HG02678 (cell line): ENCODE measurements at regions not wholly inside any gene's neighbourhood (a gene's known extent, or its start where the extent isn't known, plus 50 kb on each side); places are given as distances from the start of the nearest gene placed in this dataset.

Experiments used
- ATAC-seq: cut with Tn5 transposase; IDR thresholded peaks from one replicate; pipeline ENCODE4 v1.9.1; 2021; ENCODE audit warnings: mild to moderate bottlenecking, moderate library complexity; ENCODE audit not compliant: unreplicated experiment

- ATAC-seq: no peak
Observed at GRCh38 chr1:94646786-94647555, 105.4 kb upstream of the F3 start.

DNA sequence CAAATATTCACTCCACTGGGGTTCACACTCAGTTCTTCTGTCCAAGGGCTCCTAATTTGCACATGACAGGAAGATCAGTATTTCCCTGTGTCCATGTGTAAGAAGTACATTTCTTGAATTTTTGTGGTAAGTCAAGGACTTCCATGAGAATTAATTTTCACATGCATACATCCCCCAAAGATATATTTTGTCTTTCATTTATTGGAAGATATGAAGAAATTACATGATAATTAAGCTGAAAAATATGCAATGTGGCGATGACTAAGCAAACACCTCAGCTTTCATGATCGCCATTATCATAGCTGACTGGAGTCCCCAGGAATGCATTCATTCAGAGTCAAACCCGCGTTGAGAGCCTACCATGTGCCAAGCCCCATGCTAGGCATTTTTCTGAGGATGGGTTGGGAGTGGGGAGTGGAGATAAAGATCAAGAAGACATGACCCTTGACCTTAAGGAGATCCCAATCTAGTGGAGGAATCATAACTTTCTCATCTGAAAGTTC, 104.6 kb upstream of the F3 start:
- ATAC-seq: no peak

GRCh38 chr1:94644352-94644751, 102.8 kb upstream of the F3 start:
- no peak for ATAC-seq

DNA sequence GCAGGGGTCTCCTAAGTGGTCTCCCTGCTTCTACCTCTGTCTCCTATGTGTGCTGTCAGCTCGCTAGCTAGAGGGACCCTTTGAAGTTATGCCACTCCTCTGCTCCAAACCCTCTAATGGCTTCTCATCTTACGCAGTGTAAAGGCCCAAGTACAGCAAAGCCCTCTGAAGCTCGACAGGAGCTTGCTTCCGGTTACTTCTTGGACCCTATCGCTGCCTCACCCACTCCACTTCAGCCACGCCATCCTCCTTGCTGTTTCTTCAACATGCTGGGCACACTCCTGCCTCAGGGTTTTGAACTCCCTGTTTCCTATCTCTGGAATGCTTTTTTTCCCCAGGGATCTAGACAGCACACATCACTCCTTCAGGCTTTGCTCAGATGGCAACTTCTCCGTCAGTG, 102.3 kb upstream of the F3 start:
- no peak for ATAC-seq

DNA sequence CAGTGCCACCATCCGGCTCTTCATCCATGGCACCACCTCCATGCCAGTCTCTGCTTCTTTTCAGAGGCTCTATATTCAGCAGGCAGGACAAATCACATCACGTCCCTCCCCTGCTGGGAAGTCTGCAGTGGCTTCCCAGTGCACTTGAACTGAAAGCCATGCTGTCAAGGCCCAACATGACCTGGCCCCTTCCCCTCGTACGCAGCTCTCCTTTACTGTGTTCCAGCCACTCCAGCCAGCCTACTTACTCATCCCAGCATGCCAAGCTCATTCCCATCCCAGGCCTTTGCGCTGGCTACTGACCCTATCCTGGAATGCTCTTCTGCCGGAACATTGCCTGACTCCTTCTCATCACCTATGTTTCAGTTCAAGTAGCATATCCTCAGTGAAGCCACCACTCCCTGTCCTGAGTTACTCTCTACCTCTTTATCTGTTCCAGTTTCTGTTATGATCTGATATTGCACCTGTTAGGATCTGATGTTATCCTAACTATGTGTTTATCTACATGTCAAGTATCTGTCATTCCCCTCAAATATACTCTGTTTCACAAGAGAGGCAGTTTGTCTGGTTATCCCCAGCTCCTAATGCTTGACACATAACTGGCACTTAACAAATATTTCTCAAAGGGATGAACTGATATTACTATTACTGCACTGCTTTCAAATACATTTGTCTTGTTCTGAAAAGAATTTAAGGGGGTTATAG, 101.2 kb upstream of the F3 start:
- no peak for ATAC-seq

DNA sequence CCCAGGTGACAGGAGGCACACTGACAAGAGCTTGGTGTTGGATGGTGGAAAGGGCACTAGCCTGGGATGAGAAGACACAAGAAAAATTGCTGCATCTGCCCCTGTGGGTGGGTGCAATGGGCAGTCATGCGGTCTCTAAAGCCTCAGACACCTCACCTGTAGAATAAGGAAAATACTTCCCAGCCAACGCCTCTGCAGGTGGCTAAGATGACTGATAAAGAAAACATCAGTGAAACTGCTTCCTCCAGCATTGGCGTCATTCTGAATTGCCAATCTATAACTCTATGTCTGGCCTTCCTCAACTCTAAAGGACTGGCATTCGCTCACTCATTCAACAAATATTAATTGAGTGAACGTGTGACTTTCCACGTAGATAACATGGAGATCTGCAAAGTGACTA, 100.4 kb upstream of the F3 start:
- ATAC-seq: no peak

GRCh38 chr1:94640125-94640524, 98.6 kb upstream of the F3 start:
- no peak for ATAC-seq

DNA sequence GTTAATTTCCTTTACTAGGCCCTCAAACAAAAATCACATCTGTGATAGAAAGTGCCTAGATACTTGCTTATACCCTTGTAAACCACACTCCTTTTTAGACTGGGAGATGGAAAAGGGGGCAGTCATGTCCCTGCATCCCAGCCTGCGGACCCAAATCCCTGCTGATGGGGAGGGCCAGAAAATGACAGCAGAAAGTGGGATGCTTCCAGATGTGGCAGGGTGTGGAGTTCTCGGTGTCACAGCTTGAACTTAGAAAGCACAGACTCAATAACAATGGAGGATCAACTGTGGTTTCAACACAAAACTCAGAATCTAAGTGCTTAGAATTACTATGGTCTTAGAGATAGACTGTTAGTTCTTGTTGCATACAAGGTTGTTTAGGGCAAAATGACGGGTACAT, 95.6 kb upstream of the F3 start:
- ATAC-seq: no peak

- ATAC-seq: no peak
Observed at GRCh38 chr1:94636624-94637023, 95.1 kb upstream of the F3 start.

DNA sequence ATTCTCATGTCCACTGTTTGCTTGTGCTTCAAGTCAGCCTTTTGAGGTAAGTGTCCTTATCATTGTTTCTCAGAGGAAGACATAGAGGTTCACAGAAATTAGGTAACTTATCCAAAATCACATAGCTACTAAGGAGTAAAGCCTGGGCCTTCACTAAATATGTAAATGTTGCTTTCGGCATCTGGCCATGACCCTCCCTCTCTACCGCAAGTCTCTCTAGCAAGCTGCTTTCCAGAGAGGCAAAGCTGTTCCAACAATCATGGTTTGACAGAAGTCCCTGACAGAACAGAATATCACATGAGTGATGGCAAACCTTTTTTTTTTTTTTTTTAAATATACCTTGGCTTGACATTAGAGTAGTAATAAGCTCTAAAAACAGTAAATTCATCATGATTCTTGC, 94.5 kb upstream of the F3 start:
- ATAC-seq: no peak

- ATAC-seq: no peak
Observed at GRCh38 chr1:94634977-94635416, 93.4 kb upstream of the F3 start.

DNA sequence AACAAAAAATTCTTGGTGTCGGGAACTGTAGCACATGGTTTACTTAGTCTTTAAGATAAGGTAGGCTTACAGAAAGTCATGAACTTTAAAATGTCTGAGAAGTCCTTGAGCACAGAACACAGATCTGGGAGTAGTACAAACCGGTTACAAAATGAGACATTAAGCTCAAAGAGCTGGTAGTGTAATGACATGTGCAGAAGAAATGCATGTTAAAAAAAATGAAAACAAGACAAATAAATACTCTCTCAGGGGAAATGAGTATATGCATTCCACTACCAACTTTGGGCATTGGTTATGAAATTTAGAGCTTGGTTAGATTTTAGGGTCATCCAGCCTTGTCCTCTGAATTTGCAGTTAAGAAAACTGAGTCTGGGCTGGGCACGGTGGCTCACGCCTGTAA, 91.5 kb upstream of the F3 start:
- ATAC-seq: no peak

- ATAC-seq: no peak
Observed at GRCh38 chr1:94629259-94630181, 88.0 kb upstream of the F3 start.

- no peak for ATAC-seq
Observed at GRCh38 chr1:94628499-94628843, 86.9 kb upstream of the F3 start.

GRCh38 chr1:94627771-94628498, 86.4 kb upstream of the F3 start:
- no peak for ATAC-seq

- no peak for ATAC-seq
Observed at GRCh38 chr1:94624203-94624602, 82.6 kb upstream of the F3 start.

DNA sequence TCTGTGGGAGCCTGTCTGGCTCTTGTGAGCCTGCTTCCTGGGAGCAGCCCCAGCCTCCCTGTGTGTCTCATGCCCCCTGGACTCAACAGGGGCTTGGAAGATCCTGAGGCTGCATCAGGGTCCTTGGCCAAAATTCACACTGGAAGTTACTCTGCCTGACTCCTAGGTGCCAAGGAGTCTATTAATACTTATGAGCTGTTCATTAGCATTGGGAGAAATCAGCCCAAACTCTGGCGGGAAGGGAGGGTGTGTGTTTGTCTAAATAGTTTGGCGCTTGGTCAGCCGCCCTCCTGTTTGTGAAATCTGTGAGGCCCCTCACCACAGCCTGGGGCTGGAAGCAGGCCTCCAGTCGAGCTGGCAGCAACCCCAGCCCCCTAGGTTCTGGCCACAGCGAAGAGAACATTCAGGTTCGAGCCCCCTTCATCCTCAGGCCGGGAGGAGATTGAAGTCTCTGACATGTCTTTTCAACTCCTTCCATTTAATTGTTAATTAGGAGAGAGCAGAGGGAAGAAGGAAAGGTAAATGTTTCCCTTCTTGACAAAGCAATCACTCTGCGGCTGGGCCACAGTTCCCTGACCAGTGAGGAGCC, 82.1 kb upstream of the F3 start:
- no peak for ATAC-seq

- ATAC-seq: no peak
Observed at GRCh38 chr1:94622757-94623156, 81.2 kb upstream of the F3 start.

DNA sequence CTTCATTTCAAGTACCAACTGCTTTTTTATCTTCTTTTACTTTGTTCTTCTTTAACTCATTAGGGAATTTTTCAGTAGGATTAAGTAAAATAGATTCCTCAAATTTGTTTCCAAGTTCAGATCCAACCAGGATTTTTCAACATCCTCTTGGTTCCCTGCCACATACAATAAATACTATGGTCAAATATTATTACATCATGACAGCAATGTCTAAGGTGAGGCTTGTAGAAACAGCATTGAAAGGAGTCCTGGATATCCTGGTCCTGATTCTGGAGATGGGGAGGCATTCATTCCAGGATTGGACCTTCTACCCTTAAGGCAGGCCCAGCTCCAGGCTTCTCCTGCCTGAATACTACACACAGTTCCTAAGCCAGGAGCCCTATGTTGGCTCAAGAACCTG, 80.2 kb upstream of the F3 start:
- ATAC-seq: no peak

- ATAC-seq: no peak
Observed at GRCh38 chr1:94621395-94621794, 79.8 kb upstream of the F3 start.
